MV-4-11 (cell line): ENCODE measurements at regions not wholly inside any gene's neighbourhood (a gene's known extent, or its start where the extent isn't known, plus 50 kb on each side); places are given as distances from the start of the nearest gene placed in this dataset.

Experiments
- DNase-seq: peaks from one replicate; lab custom pipeline; 2025; lab: John Stamatoyannopoulos, UW

- DNase-seq, result no peak
These were observed 307.7 kb downstream of the ARPP21 start for GRCh38 chr3:35946854-35947515.

GRCh38 chr3:35950021-35950420, 310.7 kb downstream of the ARPP21 start:
- DNase-seq, result no peak

DNA sequence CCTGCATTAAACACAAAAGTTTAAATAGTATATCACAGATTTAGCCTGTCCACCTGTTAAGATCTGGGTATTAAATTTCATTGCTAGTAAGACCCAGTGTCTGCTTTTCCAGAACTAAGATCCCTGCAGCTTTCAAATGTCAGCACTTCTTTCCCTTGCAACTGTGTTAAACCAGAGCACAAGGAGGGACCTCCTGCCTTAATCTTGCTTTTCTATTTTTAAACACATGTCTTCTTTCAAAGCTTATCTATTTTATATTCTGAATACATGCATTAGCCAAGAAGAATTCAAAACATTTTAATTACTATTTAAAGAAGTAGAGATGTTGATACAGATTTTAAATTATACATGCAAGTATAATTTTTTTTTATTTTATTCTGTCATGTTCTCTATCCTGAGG, 315.1 kb downstream of the ARPP21 start:
- DNase-seq, result no peak

- DNase-seq, result peak; percentile 5
These were observed 326.6 kb downstream of the ARPP21 start for GRCh38 chr3:35965908-35966307.

- peak; percentile 8 for DNase-seq
These were observed 327.5 kb downstream of the ARPP21 start for GRCh38 chr3:35966629-35967464.

GRCh38 chr3:35968043-35968622, 328.8 kb downstream of the ARPP21 start:
- DNase-seq, result no peak

DNA sequence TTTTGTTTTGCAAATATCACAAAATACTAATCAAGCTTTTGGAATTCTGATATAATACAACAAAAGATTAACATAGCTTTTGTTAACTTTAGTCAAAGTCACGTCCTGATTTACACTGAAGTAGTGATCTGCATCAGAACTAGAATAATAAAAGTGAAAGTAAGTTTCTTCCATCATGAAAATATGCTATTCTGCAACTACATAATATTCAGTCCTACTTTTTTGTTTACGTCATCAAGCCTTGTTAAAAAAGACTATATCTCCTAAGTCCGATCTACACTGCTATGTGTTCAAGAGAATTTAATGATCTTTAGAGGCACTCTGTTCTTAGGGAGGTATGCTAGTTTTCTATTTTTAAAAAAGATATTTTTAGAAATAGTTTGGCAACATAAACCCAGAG, 330.1 kb downstream of the ARPP21 start:
- DNase-seq, result no peak

DNA sequence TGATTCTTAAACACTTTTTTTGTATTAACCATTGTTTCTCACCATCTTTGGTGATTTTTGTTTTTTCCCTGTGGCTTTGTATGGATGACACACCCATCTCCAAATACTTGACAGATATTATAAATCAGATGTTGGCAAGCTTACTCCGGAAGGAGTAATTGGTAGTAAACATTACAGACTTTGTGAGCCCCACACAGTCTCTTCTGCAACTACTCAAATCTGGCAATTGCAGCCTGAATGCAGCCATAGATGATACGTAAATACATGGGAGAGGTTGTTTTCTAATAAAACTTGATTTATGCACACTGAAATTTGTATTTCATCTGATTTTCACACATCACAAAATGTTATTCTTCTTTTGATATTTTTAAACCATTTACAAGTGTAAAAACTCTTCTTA, 331.5 kb downstream of the ARPP21 start:
- no peak for DNase-seq

- DNase-seq, result no peak
These were observed 332.4 kb downstream of the ARPP21 start for GRCh38 chr3:35971686-35972085.

- no peak for DNase-seq
These were observed 335.5 kb downstream of the ARPP21 start for GRCh38 chr3:35974872-35975271.

DNA sequence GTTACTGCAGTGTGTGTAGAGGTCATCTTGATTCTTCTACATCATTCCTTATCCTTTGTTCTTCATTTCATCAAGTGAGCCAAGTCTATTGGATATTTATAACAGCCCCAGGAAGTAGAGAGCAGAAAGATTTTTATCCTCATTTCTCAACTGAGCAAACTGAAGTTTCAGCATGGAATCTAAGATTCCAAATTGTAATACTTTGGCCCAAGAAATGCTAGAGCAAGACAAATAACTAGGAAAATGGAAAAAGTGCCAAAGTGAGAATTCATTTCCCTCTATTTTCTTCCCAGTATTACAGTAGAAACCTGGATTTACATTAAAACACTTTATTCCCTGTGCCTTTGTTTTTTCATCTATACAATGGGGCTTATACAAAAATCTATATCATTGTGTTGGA, 346.8 kb downstream of the ARPP21 start:
- DNase-seq, result no peak

GRCh38 chr3:35987386-35987785, 348.1 kb downstream of the ARPP21 start:
- DNase-seq, result no peak

DNA sequence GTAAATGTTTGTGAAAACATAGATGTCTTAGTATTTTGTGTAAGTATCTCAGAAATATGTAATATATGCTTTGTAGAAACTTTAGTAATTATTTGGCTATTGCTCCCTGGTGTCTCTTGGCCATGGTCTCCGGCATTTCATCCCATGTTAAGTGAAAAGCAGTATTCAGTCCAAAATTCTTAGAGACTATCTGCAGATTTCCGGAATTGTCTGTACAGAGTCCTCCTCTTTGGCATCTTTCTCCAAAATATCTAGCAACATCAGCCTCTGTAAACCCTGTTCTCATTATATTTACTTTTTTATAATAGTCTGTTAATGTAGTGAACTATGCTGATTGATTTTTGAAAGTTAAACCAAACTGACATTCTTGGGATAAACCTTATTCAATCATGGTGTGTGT, 352.7 kb downstream of the ARPP21 start:
- no peak for DNase-seq

GRCh38 chr3:36011791-36012190, 368.5 kb upstream of the STAC start:
- DNase-seq, result no peak

DNA sequence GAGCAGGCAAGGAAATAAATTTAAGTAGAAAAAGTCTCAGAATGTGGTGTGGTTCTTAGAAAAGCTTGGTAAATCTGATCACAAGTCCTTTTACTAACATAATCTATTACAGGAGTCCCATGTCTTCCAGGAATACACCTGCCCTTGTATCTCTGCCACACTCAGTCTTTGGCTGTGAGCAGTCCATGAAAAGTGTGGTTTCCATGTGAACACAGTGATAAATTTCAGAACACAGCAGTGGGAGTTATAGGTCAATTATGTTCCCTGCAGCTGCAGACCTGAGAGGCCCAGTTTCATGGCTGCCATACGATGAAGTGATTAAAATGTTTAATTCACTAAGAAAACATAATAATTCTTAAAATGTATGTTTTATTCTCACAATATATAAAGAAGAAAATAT, 366.9 kb upstream of the STAC start:
- no peak for DNase-seq

- no peak for DNase-seq
These were observed 355.1 kb upstream of the STAC start for GRCh38 chr3:36025232-36025631.

GRCh38 chr3:36032180-36033047, 347.9 kb upstream of the STAC start:
- DNase-seq, result no peak

GRCh38 chr3:36058404-36059030, 321.8 kb upstream of the STAC start:
- no peak for DNase-seq

GRCh38 chr3:36060950-36061349, 319.4 kb upstream of the STAC start:
- no peak for DNase-seq

- DNase-seq, result no peak
These were observed 316.3 kb upstream of the STAC start for GRCh38 chr3:36063992-36064391.

GRCh38 chr3:36065321-36065720, 315.0 kb upstream of the STAC start:
- DNase-seq, result no peak

- no peak for DNase-seq
These were observed 304.8 kb upstream of the STAC start for GRCh38 chr3:36075491-36075890.
